ENCODE measurements at regions not wholly inside any gene's neighbourhood (a gene's known extent, or its start where the extent isn't known, plus 50 kb on each side); places are given as distances from the start of the nearest gene placed in this dataset.

GRCh38 chr6:40312213-40313015 lies 274.8 kb downstream of the LRFN2 start:
- H3K36me3 ChIP-seq (ENCODE audit: insufficient read depth in 1 of 2, low read depth in 1 of 2) = no peaks in the 10 kb centered on the region
- no peak overlapping the region for H3K27ac ChIP-seq
- intact Hi-C loops (cut with DNase I) = loop anchor here (10.0 kb wide), 2 partner anchors 492 to 948 kb away; no protein-coding TSS in a partner anchor
- H3K9me3 ChIP-seq = no peaks in the 10 kb centered on the region
- H3K4me3 ChIP-seq = no peak overlapping the region
- WGBS, 3 donors = 64 to 73% (median 73%) methylated on average over 5 of the region's 5 CpGs
- peaks cover 15% of the 10 kb centered on the region for H3K4me1 ChIP-seq
- H3K27me3 ChIP-seq (ENCODE audit: insufficient read depth in 3 of 3, low read length in 2 of 3) = no peaks in the 10 kb centered on the region
- TF ChIP-seq CTCF (IDR thresholded peaks at IDR 0.05) = no peak
- ATAC-seq (peak in 3 of 4 donors; percentile 33 to 60 (median 40)), DNase-seq (no peak)

- Histone ChIP-seq H3K4me3 (no peak overlapping the region), H3K4me1 (no peaks in the 10 kb centered on the region), H3K36me3 (ENCODE audit: insufficient read depth in 1 of 2, low read depth in 1 of 2) (no peaks in the 10 kb centered on the region), H3K27me3 (ENCODE audit: insufficient read depth in 3 of 3, low read length in 2 of 3) (no peaks in the 10 kb centered on the region), H3K9me3 (no peaks in the 10 kb centered on the region), H3K27ac (no peak overlapping the region)
- 14 to 19% (median 18%) methylated on average over 12 of the region's 12 CpGs for WGBS, 3 donors
- peak; percentile 59 to 85 (median 73) for ATAC-seq
- peak in 1 of 2 donors; percentile 41 for DNase-seq
- intact Hi-C loops (cut with DNase I) = loop anchor here (1.0 to 10.0 kb wide), 4 partner anchors 326 to 964 kb away; no protein-coding TSS in a partner anchor
- peak; percentile 88 for TF ChIP-seq CTCF (IDR thresholded peaks at IDR 0.05)
Measured at GRCh38 chr6:40308533-40309306, 278.4 kb downstream of the LRFN2 start.

- H3K36me3 ChIP-seq (ENCODE audit: insufficient read depth in 1 of 2, low read depth in 1 of 2) = no peaks in the 10 kb centered on the region
- no peak for ATAC-seq
- H3K27me3 ChIP-seq (ENCODE audit: insufficient read depth in 3 of 3, low read length in 2 of 3) = no peaks in the 10 kb centered on the region
- intact Hi-C loops (cut with DNase I) = loop anchor here (1.0 to 10.0 kb wide), 4 partner anchors 325 to 963 kb away; no protein-coding TSS in a partner anchor
- H3K4me3 ChIP-seq = no peak overlapping the region
- 65 to 76% (median 70%) methylated on average over 5 of the region's 5 CpGs for WGBS, 3 donors
- H3K9me3 ChIP-seq = no peaks in the 10 kb centered on the region
- DNase-seq = no peak
- H3K27ac ChIP-seq = no peak overlapping the region
- no peak for TF ChIP-seq CTCF (IDR thresholded peaks at IDR 0.05)
- no peaks in the 10 kb centered on the region for H3K4me1 ChIP-seq
Measured at GRCh38 chr6:40307712-40308111, 279.5 kb downstream of the LRFN2 start.

GRCh38 chr6:40302856-40303454 lies 284.2 kb downstream of the LRFN2 start:
- H3K4me1 ChIP-seq = no peaks in the 10 kb centered on the region
- H3K27ac ChIP-seq = no peak overlapping the region
- no peak for DNase-seq
- H3K36me3 ChIP-seq (ENCODE audit: insufficient read depth in 1 of 2, low read depth in 1 of 2) = no peaks in the 10 kb centered on the region
- intact Hi-C loops (cut with DNase I) = loop anchor here in 1 of 2 donors (10.0 kb wide), 1 partner anchor 958 kb away; no protein-coding TSS in a partner anchor
- TF ChIP-seq CTCF (IDR thresholded peaks at IDR 0.05) = no peak
- no peaks in the 10 kb centered on the region for H3K9me3 ChIP-seq
- WGBS, 3 donors = 49 to 63% (median 54%) methylated on average over 8 of the region's 8 CpGs
- H3K27me3 ChIP-seq (ENCODE audit: insufficient read depth in 3 of 3, low read length in 2 of 3) = no peaks in the 10 kb centered on the region
- no peak overlapping the region for H3K4me3 ChIP-seq
- ATAC-seq = no peak

All from psoas muscle (tissue), 7 donors.